GM21619 (cell line): ENCODE measurements at regions not wholly inside any gene's neighbourhood (a gene's known extent, or its start where the extent isn't known, plus 50 kb on each side); places are given as distances from the start of the nearest gene placed in this dataset.

Experiments used
- ATAC-seq: cut with Tn5 transposase; IDR thresholded peaks from one replicate; pipeline ENCODE4 v1.9.1; 2021; ENCODE audit not compliant: unreplicated experiment

DNA sequence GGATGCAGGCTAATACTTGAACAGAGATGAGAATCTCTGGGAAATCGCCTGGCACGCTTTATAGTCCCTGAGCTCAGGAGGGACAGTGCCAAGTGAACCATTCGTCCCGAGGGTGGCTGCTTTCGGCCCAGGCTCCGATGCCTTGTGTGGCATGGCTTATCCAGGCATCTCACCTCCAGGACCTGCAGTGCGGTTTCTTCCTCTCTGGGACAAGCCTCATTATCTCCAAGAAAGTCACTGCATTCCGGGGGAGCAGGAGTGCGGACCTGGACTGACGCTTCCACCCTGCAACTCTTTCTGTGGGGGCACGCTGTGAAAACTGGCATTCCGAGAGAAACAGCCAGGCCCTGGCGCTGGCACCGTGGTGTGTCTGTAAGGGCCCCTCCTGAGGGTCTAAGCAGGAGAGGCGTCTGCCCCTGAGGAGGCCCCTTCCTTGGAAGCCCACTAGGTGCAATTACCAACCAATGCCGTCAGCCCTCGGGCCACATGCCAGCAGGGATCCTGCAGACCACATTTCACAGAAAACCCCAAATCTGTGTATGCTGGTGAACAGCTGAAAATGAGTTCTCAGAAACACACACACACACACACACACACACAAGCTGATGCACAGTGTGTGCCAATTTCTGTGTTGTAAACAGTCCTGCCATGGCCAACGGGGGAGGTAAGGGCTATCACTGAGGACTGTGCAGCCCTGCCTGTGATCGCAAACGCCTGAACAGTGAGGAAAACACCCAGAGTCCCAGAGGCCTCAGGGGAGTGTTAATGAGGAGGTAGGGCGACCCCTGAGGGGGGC lies 351.9 kb upstream of the SALL3 start:
- no peak for ATAC-seq

DNA sequence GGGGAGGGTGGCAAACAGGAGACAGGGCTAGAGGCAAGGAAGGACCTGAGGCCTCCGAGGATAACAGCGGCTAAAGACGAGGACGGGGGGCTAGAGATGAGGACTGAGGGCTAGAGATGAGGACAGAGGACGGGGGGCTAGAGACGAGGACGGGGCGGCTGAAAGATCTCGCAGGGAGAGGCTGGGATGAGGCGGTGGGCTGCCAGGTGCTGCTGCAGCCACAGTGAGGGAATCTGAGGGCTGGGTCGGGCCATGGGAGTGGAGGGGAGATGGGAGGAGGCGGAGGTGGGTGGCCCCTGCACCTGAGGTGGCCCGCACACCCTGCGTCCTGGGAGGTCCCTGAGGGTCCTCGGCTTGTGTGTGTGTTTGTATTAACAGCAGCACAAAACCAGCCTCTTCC lies 350.2 kb upstream of the SALL3 start:
- no peak for ATAC-seq

DNA sequence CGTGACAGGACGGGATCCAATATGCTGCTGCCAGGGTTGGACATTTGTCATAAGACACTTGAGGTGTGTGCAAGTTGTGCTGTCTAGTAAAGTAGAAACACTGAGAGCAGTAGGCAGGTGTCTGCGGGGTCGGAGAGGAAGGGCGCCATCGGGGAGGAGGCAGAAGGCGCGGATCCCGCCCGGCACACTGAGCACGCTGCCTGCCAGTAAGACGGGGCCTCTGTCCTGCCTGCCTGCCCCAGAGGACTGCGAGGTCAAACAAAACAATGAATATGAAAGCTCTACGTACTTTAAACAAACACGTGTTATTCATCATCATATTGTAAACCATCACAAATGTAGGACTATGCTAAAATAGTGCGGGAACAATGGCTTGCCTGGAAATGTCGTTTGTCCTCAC lies 349.3 kb upstream of the SALL3 start:
- ATAC-seq = no peak

DNA sequence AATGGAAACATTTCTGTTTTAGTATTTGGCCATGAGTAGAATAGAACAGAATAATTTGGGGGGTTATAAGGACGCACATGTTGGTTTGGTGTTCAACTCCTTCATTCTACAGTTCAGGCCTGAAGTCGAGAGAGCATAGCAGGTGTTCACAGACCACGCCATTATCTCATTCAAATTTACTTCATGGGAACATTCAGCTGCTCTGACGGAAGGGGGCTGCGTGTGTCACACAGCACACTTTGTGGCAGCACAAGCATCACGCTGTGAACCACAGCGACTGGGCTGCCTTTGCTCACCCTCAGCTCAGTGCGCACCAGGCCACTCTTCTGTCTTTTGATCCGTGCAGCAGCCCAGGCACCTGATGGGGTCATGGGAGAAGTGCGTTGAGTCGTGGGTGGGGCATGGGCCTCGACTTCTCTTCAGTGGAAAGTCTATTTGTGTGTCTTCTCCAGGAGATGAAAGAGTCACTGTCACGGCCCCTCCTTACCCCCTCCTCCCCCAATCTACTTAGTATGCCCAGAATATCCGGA lies 348.6 kb upstream of the SALL3 start:
- no peak for ATAC-seq

DNA sequence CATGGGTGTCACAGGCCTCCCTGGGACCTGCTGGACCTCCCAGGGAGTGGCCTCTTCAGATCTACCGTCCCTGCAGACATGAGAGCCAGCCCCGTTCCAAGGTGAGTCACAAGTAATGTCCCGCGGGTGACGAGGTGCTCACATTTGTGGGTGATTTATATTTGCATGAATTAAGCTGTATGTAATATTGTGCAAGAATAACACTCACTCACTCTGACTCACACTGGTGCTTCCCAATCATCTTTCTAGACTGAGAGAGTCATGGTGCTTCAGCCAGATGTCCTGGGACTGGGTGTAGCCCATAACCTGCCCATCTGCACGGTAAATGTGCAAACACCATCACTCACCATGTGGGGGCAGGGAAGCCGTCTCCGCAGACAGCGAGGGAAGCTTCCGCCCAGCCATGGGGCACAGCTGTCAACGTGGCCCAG lies 347.5 kb upstream of the SALL3 start:
- ATAC-seq = no peak

DNA sequence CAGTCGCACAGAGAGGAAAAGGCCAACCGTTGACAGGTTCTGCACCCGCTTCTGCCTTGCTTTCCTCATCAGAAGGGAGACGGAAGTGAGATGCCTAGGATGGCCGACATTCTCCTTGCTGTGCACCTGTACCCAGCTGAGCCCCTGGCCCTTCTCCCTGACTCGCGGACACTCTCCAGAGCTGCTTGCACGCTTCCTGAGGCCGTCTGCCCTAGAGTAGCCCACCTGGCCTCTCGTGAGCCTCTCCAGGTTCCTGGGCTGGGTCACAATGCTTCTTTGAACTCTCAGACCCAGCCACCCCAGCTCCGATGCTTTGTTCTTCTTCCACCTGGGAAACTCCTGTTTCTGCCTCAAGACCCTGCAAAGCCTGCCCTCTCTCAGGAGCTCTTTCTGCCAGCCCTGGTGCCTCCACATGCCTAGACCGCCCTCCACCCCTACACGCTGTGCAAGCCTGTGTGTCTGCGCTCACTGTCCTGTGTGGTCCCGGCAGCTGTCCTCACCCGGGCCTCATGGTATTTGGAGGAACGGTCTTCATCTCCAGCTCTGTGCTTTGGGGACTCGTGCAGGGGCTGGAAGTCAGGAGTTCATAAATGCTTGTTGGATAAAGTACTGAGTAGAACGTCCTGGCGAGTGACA lies 345.4 kb upstream of the SALL3 start:
- ATAC-seq = no peak

DNA sequence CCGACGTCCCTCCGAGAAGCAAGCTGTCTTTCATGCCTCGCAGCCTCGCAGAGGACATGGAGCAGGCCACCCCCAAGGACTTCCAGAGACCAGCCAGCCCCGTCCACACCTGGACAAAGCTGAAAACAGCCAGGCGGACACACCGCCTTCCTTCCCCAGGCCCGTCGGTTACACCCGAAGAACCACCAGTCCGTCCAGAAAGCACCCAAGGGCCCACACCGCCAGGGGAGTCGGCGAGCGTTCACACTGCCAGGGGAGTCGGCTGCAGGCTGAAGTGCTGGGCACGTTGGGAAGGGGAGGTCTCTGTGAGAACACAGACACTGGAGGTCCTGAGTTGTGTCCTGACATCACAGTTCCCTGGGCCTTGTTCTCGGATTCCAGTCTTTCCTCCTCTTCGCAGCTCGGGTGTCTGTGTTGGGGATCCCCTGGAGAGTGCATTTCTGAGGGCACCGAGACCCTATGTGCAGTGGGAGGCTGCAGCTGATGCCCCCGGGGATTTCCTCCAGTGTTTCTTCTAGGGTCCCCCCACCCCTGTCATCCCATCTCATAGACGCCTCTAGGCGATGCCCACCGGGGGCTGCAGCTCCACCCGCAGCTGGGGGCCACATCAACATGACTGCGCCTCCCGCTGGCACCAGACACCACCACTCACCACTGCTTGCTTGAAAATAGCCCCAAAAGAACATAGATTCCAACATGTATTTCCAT lies 344.4 kb upstream of the SALL3 start:
- ATAC-seq = no peak

DNA sequence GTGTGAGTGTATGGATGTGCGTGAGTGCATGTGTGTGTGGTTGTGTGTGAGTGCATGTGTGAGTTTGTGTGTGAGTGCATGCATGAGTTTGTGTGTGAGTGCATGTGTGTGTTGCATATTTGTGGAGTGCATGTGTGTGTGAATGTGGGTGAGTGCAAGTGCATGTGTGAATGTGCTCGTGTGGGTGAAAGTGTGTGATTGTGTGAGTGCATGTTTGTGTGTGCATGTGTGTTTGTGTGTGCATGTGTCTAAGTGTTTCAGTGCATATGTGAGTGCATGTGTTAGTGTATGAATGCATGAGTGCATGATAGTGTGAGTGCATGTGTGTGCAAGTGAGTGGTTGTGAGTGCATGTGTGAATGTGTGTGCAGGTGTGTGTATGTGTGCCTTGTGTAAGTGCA lies 343.4 kb upstream of the SALL3 start:
- ATAC-seq = no peak

DNA sequence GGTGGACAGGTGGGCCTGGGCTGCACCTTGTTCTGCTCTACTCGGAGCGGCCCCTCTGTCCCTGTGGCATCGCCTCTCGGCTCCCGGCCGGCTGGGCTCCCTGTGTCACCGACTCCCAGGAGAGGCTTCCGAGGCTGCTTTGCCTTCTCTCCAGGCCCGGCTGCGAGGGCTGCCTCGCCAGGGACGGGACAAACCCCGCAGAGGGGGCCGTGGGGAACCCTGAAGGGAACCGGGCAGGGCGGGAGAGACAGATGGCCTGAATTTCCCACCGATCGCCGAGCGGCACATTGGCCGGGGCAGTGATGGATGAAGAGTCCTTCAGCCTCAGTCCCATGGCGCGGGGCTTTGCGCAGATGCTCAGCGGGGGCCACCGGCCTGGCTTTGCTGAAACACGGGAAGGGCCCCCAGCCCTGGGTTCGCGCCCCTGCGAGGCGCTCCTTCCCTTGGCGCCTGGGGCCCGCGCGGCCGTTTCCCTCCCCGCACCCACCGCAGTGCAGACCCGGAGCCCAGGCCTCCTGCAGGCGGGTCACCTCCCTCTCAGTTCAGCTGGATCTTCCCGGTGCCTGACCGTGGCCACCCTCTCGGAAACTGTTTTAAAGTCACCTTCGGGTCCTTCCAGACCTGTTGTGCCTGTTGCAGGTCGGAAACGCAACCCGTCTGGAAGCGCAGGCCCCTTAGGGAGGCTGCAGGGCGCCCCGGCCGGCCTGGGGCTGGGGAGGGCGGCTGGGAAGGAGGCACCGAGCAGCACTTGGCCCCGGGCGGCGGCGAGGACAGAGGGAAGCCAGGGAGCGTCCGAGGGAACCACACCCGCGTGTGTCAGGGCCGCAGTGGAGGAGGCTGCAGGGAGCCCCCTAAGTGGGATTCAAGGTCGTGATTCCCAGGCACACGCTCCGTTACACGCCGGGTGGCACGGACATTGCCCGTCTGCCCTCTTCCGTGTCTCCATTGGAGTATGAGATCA lies 341.9 kb upstream of the SALL3 start:
- no peak for ATAC-seq

DNA sequence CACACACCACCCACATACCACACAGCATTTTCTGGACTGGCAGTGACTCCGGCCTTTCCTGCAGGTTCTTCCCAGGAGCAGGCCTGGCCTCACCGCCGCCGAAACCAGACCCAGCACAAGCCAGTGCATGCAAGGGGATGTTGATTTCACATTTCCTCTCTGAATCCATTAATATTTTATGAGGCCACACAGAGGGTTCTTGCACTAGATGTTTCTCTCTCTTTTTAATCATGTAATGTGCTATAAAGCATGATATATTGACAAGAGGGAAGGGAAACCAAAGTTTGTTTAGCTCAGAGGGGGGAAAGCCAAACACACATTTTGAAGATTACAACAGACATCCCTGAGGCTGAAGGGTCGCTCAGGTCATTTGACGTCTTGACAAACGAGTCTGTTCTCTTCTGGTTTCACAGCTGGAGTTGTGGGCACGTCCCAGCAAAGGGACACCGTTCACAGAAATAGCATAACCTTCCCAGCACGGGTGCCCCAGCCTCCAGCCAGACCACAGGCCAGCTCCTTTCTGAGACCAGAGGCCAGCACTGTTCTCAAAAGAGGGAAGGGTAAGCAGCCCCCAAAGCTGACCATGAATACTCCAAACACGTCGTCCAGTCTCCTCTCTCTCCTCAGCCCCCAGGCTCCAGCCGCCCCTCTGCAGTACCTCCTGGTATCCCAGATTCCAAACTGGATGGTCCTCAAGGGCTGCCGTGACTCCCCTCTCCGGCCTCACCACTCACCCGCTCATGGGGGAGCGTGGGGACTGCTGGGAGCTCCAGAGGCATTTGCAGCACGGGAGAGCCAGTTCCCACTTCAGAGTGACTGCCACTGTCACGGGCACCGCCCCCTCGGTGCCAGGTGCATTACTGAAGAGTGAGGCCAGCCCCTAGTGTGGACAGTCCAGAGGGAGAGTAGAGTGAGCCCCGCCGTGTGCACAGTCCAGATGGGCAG lies 340.3 kb upstream of the SALL3 start:
- no peak for ATAC-seq

DNA sequence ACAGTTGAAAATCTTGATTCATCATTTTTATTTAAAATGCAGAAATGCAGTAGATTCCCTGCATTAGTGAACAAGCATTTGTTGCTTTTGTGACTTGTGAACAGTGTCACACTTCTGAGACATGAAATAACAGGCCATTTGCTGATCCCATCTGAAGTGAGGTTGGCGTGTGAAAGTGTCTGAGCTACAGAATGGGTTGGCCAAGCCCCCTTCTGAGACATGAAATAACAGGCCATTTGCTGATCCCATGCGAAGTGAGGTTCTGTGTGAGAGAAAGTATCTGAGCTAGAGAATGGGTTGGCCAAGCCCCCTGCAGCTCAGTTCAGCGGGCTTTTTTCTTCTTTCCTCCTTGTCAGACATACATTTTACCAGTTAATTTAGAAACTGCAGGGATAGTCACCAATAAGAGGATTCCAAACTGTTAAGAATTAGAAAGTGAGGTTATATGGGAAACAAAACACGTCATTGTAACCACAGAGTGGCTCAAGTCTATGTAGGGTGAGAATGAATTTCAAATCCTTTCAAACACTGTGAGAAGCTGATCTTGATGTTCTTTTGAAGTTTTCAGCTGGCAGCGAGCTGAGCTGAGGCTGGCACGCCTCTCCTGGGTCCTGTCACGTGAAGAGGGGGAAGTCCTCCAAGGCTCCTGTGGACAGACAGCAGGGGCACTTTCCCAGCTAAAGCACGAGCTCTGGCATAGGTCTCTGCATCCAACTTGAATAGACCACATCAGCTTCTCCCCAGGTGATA lies 339.2 kb upstream of the SALL3 start:
- no peak for ATAC-seq

DNA sequence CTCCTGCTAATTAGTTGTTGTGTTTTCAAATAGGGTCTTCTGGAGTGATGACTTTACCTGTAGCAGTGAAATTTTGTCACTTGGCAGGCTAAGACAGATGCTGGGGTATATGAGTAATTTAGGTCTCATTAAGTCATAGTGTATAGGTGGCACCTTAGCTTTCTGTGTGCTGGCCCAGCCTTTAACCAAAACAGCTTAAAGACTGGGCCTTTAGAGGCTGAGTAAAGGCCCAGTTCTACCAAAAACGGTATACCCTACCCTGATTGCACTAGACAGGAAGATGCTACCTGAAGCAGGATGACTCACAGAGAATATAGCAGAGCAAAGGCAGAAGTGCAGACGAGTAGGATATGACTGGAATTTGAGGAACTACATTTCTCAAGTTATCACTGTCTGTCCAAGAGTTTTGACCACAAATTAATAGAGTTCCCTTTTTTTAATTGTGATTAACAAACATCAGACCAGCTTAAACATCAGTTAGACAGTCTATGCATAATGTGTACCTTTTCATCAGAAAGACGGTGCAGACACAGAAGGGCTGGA lies 337.9 kb upstream of the SALL3 start:
- ATAC-seq = no peak

DNA sequence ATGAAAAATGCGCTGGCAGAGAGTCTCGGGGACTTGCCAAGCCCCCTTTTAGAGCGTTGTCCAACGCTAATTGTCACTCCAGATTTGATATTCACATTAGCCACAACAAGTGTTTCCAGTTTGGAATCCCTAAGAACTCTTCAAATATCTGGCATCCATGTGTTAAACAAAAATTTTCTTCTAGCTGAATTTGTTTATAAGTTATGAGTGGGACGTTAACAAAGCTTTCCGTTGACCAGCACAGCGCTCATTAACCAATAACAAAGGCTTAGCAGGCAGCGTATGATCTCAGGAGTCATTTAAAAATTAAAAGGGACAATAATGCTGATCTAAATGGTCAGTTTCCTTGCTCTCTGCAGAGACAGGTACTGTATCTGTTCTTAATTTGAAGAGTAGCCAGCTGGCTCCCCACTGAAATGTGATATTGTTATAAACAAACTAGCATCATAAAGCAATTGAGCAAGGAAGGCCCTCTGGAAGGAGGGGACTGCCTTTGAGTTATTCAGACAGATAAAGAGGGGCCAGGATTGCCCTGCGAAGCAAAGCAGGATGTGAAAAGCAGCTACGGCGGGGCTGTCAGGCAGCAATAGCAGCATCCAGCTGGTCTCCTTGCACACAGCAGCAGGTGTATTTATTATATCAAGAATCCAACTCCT lies 337.2 kb upstream of the SALL3 start:
- no peak for ATAC-seq

DNA sequence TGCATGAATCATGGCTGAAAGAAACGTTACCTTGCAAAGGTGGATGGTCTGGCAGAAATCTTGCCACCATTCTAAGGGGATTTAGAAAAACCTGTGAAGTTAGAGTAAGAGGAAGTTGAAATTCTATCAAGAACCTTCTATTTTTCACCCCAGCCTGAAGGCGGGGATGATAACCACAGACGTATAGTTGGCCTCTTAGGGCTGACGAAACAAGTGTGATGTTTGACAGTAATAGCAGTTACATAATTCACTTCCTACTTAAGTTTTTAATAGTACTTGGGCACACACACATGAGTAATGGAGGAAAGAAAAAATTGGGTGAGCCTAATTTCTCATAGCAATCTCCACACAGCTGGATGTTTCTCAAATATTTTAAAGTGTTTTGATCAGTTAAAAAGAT lies 336.6 kb upstream of the SALL3 start:
- no peak for ATAC-seq

DNA sequence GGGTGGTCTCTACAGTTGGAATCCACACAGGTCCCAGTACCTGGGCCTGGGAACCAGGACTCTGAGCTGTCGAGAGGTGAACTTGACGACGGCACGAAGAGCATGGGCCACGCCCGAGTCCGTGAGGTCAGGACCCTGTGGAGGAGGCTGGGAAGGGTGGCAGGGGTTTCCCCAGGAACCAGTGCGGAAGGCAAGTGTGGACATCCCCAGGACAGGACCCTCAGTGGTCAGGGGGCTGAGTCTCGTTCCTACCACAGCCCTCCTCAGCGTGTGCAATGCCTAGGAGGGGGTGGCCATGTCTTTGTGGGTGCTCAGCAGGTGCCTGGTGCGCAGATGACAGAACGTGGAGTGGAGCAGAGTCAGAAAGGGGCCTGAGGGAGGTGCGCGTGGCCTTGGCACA lies 335.6 kb upstream of the SALL3 start:
- no peak for ATAC-seq

DNA sequence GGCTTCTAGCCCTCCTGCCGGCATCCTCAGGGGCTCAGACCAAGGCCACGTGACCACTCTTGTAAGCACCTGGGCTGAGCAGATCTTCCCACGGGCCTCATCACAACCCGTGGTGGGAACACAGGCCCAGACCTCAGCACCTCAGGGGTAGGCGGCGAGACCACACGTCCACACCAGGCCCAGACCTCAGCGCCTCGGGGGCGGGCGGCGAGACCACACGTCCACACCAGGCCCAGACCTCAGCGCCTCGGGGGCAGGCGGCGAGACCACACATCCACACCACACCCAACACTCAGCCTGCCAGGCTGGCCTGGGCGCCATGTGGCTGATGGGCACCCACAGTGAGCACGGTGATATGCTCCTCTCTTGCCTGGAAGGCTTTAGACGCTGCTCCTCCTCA lies 334.4 kb upstream of the SALL3 start:
- no peak for ATAC-seq

DNA sequence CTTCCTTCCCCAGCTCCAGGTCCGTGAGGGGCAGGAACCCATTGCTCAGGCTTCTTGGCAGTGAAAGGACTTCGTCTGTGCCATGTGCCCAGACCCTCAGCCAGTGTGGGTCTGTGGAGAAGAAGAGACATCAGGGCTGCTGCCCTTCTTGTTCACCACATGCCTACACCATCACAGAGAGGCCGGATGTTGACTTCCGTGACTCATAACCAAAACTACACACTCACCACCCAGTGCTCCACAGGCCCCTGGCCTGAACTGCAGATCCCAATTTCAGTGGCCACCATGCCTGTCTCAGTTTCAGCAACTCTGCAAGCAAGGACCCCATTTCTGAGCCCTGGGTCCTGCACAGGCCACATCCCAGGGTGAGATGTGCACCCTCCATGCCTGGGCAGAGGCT lies 332.6 kb upstream of the SALL3 start:
- no peak for ATAC-seq

DNA sequence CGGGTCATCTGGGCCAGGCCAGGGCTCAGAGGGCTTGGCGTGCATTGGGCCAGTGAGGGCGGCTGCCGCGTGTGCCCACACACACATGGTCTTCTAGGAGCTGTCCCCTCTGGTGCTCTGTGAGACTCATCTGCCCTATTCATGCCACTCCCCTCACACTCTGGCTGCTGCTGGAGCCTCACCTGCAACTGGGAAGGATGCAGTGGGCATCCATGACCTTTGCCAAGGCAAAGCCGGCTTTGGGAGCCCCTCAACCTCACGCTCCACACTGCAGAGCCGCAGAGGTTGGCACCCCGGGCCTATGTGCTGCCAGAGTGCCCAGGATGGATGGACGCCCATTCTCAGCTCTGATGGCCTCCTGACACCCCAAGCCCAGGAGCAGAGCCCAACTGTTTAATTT lies 330.2 kb upstream of the SALL3 start:
- no peak for ATAC-seq
